ENCODE measurements at regions not wholly inside any gene's neighbourhood (a gene's known extent, or its start where the extent isn't known, plus 50 kb on each side); places are given as distances from the start of the nearest gene placed in this dataset.

DNA sequence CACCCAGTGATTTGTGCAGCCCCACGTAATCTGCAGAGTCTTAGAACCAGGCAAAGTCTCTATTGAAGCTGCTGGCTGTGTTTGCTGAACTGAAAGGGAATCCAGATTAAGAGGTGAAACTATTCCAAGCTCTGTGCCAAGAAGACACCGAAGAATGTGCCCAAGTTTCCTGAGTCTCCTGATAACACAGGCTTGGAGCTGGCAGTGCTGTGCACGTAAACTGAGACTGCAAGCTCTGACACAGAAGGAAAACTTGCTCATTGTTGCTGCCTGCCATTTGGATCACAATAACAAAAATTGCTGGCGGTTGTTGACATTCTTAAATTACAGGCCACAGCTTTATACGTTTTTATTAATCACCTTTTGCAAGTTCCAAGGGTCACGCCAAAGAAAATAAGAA lies 60.2 kb upstream of the VCX3B start:
- TF ChIP-seq, protein P1, sequence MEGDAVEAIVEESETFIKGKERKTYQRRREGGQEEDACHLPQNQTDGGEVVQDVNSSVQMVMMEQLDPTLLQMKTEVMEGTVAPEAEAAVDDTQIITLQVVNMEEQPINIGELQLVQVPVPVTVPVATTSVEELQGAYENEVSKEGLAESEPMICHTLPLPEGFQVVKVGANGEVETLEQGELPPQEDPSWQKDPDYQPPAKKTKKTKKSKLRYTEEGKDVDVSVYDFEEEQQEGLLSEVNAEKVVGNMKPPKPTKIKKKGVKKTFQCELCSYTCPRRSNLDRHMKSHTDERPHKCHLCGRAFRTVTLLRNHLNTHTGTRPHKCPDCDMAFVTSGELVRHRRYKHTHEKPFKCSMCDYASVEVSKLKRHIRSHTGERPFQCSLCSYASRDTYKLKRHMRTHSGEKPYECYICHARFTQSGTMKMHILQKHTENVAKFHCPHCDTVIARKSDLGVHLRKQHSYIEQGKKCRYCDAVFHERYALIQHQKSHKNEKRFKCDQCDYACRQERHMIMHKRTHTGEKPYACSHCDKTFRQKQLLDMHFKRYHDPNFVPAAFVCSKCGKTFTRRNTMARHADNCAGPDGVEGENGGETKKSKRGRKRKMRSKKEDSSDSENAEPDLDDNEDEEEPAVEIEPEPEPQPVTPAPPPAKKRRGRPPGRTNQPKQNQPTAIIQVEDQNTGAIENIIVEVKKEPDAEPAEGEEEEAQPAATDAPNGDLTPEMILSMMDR (conservative IDR thresholded peaks at IDR 0.05) = no peak
- TF ChIP-seq EZH2 (IDR thresholded peaks at IDR 0.05; ENCODE audit: low read depth) = no peak

All from PC-9 (cell line).